SU-DHL-6 (cell line): ENCODE measurements at regions not wholly inside any gene's neighbourhood (a gene's known extent, or its start where the extent isn't known, plus 50 kb on each side); places are given as distances from the start of the nearest gene placed in this dataset.

Experiments used
- H2AFZ ChIP-seq: fragments of 200-600 bp; sonication (generic); 2 replicates; pipeline ENCODE4 v1.6.1; 2014; ENCODE audit warnings: low read depth, mild to moderate bottlenecking, moderate library complexity, mixed read lengths, antibody characterized with exemption, low read length; ENCODE audit not compliant: severe bottlenecking
- H3F3A ChIP-seq: fragments of 200-600 bp; shearing (Covaris generic); 2 replicates; pipeline ENCODE4 v1.6.0; 2016; ENCODE audit warnings: antibody characterized with exemption, mild to moderate bottlenecking; ENCODE audit not compliant: insufficient read depth
- H3K27ac ChIP-seq: fragments of 200-600 bp; sonication (generic); 2 replicates; pipeline ENCODE4 v1.5.1; 2016; ENCODE audit warnings: low read depth, mild to moderate bottlenecking, low read length, moderate library complexity, mixed read lengths
- H3K27me3 ChIP-seq: fragments of 200-600 bp; sonication (generic), shearing (Covaris generic); 2 replicates; pipeline ENCODE4 v1.6.0; 2014; ENCODE audit warnings: mild to moderate bottlenecking, low read length
- H3K36me3 ChIP-seq: fragments of 200-600 bp; sonication (generic); 2 replicates; pipeline ENCODE4 v1.6.1; 2014; ENCODE audit warnings: mild to moderate bottlenecking, low read length, mixed read lengths
- H3K4me2 ChIP-seq: fragments of 300-600, 200-600 bp; shearing (Covaris generic), sonication (generic); 2 replicates; pipeline ENCODE4 v1.6.0; 2014; ENCODE audit warnings: low read length, low read depth, mild to moderate bottlenecking; ENCODE audit not compliant: poor library complexity, severe bottlenecking
- H3K4me3 ChIP-seq: fragments of 200-600 bp; sonication (generic); 2 replicates; pipeline ENCODE4 v1.5.1; 2014; ENCODE audit warnings: antibody characterized with exemption, low read length, mild to moderate bottlenecking, mixed read lengths; ENCODE audit not compliant: insufficient read depth, poor library complexity, severe bottlenecking
- H3K79me2 ChIP-seq: fragments of 200-600 bp; sonication (generic); 2 replicates; pipeline ENCODE4 v1.6.1; 2014; ENCODE audit warnings: mild to moderate bottlenecking, low read length, moderate library complexity; ENCODE audit not compliant: insufficient read depth
- H3K9ac ChIP-seq: fragments of 200-600 bp; sonication (generic); 2 replicates; pipeline ENCODE4 v1.7.0; 2014; ENCODE audit warnings: mild to moderate bottlenecking, low read length
- H3K9me2 ChIP-seq: fragments of 200-600 bp; sonication (generic); replicated peaks from 2 replicates; pipeline ENCODE4 v1.6.1; 2014; ENCODE audit warnings: low read length; ENCODE audit not compliant: insufficient read depth
- H3K9me3 ChIP-seq: fragments of 200-600 bp; sonication (generic); 2 replicates; pipeline ENCODE4 v1.6.1; 2014; ENCODE audit warnings: low read length, mixed read lengths; ENCODE audit not compliant: insufficient read depth
- H4K20me1 ChIP-seq: fragments of 200-600 bp; sonication (generic); 2 replicates; pipeline ENCODE4 v1.6.1; 2014; ENCODE audit warnings: low read depth, mild to moderate bottlenecking, antibody characterized with exemption, low read length, moderate library complexity, mixed read lengths
- CTCF ChIP-seq: fragments of 200-600 bp; sonication (generic); IDR thresholded peaks from one replicate; pipeline ENCODE4 v1.5.1; 2017; ENCODE audit warnings: antibody characterized with exemption, mild to moderate bottlenecking, low read length, moderate library complexity; ENCODE audit not compliant: insufficient read depth, poor library complexity, severe bottlenecking
- EZH2phosphoT487 ChIP-seq: fragments of 200-600 bp; sonication (generic), shearing (Covaris generic); conservative IDR thresholded peaks from 2 replicates; pipeline ENCODE4 v1.6.1; 2018; ENCODE audit warnings: mild to moderate bottlenecking, antibody characterized with exemption, low read length, moderate library complexity, mixed read lengths

GRCh38 chr3:76502076-76502475, 537.8 kb upstream of the ROBO2 start:
- no peak overlapping the region for H3K9ac ChIP-seq
- H3F3A ChIP-seq, result no peaks in the 10 kb centered on the region
- H4K20me1 ChIP-seq, result 0 out of 2 replicates have a peak, but pooled peaks cover 2% of the 10 kb centered on the region
- TF ChIP-seq EZH2phosphoT487 (no peak), CTCF (no peak)
- no peak overlapping the region for H3K4me3 ChIP-seq
- no peaks in the 10 kb centered on the region for H3K36me3 ChIP-seq
- H3K4me2 ChIP-seq, result no peak overlapping the region
- no peaks in the 10 kb centered on the region for H3K79me2 ChIP-seq
- no peaks in the 10 kb centered on the region for H3K27me3 ChIP-seq
- no peaks in the 10 kb centered on the region for H3K9me2 ChIP-seq
- no peak overlapping the region for H2AFZ ChIP-seq
- H3K27ac ChIP-seq, result no peak overlapping the region
- no peaks in the 10 kb centered on the region for H3K9me3 ChIP-seq

GRCh38 chr3:76505202-76505845, 534.6 kb upstream of the ROBO2 start:
- H3K4me3 ChIP-seq, result no peak overlapping the region
- no peak overlapping the region for H3K9ac ChIP-seq
- no peaks in the 10 kb centered on the region for H3K9me3 ChIP-seq
- no peak overlapping the region for H3K4me2 ChIP-seq
- 0 out of 2 replicates have a peak, but pooled peaks cover 2% of the 10 kb centered on the region for H4K20me1 ChIP-seq
- no peak overlapping the region for H3K27ac ChIP-seq
- H3K36me3 ChIP-seq, result no peaks in the 10 kb centered on the region
- TF ChIP-seq EZH2phosphoT487 (no peak), CTCF (no peak)
- H3F3A ChIP-seq, result no peaks in the 10 kb centered on the region
- no peaks in the 10 kb centered on the region for H3K9me2 ChIP-seq
- H2AFZ ChIP-seq, result no peak overlapping the region
- H3K27me3 ChIP-seq, result no peaks in the 10 kb centered on the region
- H3K79me2 ChIP-seq, result no peaks in the 10 kb centered on the region

- Histone ChIP-seq H3F3A (no peaks in the 10 kb centered on the region), H3K27me3 (no peaks in the 10 kb centered on the region), H2AFZ (no peak overlapping the region), H3K27ac (no peak overlapping the region), H3K9me3 (no peaks in the 10 kb centered on the region), H3K36me3 (no peaks in the 10 kb centered on the region), H3K79me2 (no peaks in the 10 kb centered on the region), H3K9me2 (no peaks in the 10 kb centered on the region), H3K9ac (no peak overlapping the region), H3K4me3 (no peak overlapping the region), H3K4me2 (no peak overlapping the region), H4K20me1 (0 out of 2 replicates have a peak, but pooled peaks cover 2% of the 10 kb centered on the region)
- TF ChIP-seq CTCF (no peak), EZH2phosphoT487 (no peak)
Observed at GRCh38 chr3:76509179-76509830, 530.6 kb upstream of the ROBO2 start.
